Lung (tissue), 11 donors: ENCODE measurements at regions not wholly inside any gene's neighbourhood (a gene's known extent, or its start where the extent isn't known, plus 50 kb on each side); places are given as distances from the start of the nearest gene placed in this dataset.

Experiments
- ATAC-seq: fragments of 200-7000 bp; cut with Tn5 transposase; one replicate; pipeline ENCODE4 v1.9.1; 2020; ENCODE audit warnings: moderate number of reproducible peaks; ENCODE audit not compliant: insufficient read depth, low FRiP score
- DNase-seq, 3 donors: peaks; one replicate each; pipeline ENCODE4 v3.0.0-alpha.2; 2013 to 2017
- H3K27ac ChIP-seq, 2 donors: one replicate each; pipeline ENCODE4 v1.5.1; 2013; ENCODE audit warnings: mild to moderate bottlenecking in 2 of 2, moderate library complexity in 2 of 2, control low read depth in 1 of 2, inconsistent platforms in 1 of 2, low read depth in 1 of 2, low read length in 1 of 2
- H3K27me3 ChIP-seq, 3 donors: one replicate each; pipeline ENCODE4 v1.5.1; 2013; ENCODE audit warnings: low read length in 2 of 3; ENCODE audit not compliant: control insufficient read depth in 3 of 3, insufficient read depth in 3 of 3
- H3K36me3 ChIP-seq, 4 donors: one replicate each; pipeline ENCODE4 v1.5.1; 2013; ENCODE audit warnings: low read length in 4 of 4, mild to moderate bottlenecking in 1 of 4, moderate library complexity in 1 of 4; ENCODE audit not compliant: control insufficient read depth in 4 of 4, insufficient read depth in 4 of 4
- H3K4me1 ChIP-seq, 5 donors: one replicate each; pipeline ENCODE4 v1.5.1; 2013; ENCODE audit warnings: low read length in 5 of 5, mild to moderate bottlenecking in 2 of 5, moderate library complexity in 1 of 5; ENCODE audit not compliant: control insufficient read depth in 5 of 5, insufficient read depth in 5 of 5
- H3K4me3 ChIP-seq: one replicate; pipeline ENCODE4 v1.5.1; 2013; ENCODE audit warnings: mild to moderate bottlenecking, control low read depth, moderate library complexity
- H3K9ac ChIP-seq, 2 donors: one replicate each; pipeline ENCODE4 v1.5.1; 2013; ENCODE audit warnings: low read length in 2 of 2, control low read depth in 1 of 2; ENCODE audit not compliant: insufficient read depth in 1 of 2
- H3K9me3 ChIP-seq, 4 donors: one replicate each; pipeline ENCODE4 v1.5.1; 2013; ENCODE audit warnings: low read length in 3 of 4, mild to moderate bottlenecking in 1 of 4, moderate library complexity in 1 of 4; ENCODE audit not compliant: control insufficient read depth in 4 of 4, insufficient read depth in 3 of 4
- WGBS, 2 donors: extraction: QIAGEN DNeasy Blood & Tissue Kit; methylation state at CpG; one replicate each; pipeline ENCODE4 v1.1.7; 2013; 5-methylcytosine and 5-hydroxymethylcytosine counted together
- TF ChIP-seq, protein P1 (sequence below): IDR thresholded peaks from 2 replicates; pipeline ENCODE4 v1.5.1; 2012; ENCODE audit warnings: mild to moderate bottlenecking; ENCODE audit errors: control extremely low read depth, extremely low read depth
- donor health status: control.
- donor health status: control.
- donor health status: Bipolar disorder and iron deficiency.
- donor health status: healthy.
- donor health status: DM: yes; HTN: yes; CAD: no.

GRCh38 chr13:67402546-67402945, 172.4 kb upstream of the PCDH9 start:
- Histone ChIP-seq H3K36me3 (no peaks in the 10 kb centered on the region), H3K9me3 (peaks cover 0 to 2% (median 0%) of the 10 kb centered on the region in 4 donors), H3K27ac (no peak overlapping the region), H3K4me1 (no peaks in the 10 kb centered on the region), H3K9ac (no peak overlapping the region), H3K4me3 (no peak overlapping the region), H3K27me3 (no peaks in the 10 kb centered on the region)
- ATAC-seq (no peak), DNase-seq (no peak)
- TF ChIP-seq, protein P1, sequence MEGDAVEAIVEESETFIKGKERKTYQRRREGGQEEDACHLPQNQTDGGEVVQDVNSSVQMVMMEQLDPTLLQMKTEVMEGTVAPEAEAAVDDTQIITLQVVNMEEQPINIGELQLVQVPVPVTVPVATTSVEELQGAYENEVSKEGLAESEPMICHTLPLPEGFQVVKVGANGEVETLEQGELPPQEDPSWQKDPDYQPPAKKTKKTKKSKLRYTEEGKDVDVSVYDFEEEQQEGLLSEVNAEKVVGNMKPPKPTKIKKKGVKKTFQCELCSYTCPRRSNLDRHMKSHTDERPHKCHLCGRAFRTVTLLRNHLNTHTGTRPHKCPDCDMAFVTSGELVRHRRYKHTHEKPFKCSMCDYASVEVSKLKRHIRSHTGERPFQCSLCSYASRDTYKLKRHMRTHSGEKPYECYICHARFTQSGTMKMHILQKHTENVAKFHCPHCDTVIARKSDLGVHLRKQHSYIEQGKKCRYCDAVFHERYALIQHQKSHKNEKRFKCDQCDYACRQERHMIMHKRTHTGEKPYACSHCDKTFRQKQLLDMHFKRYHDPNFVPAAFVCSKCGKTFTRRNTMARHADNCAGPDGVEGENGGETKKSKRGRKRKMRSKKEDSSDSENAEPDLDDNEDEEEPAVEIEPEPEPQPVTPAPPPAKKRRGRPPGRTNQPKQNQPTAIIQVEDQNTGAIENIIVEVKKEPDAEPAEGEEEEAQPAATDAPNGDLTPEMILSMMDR: no peak
- 93 to 97% methylated on average over 7 of the region's 7 CpGs for WGBS, 2 donors

DNA sequence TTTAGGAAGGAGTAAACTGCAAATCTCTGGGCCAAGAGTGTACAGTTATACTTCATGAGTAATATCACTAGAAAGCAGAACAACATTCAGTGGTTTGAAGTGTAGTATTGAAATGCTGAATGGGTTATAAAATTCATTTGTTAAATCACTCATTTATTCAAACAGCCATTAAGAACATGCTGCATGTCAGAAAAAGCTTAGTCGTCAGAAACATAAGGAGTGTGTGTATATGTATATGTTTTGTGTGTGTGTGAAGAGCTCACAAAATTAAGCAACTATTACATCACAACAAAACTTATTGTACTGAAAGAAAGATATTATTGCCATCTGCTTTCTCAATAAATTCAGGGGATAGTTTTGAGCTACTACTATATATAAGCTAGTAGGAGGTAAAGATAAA, 165.4 kb upstream of the PCDH9 start:
- no peak overlapping the region for H3K27ac ChIP-seq
- peaks cover 0 to 2% (median 0%) of the 10 kb centered on the region in 4 donors for H3K9me3 ChIP-seq
- DNase-seq (no peak), ATAC-seq (no peak)
- H3K27me3 ChIP-seq: no peaks in the 10 kb centered on the region
- H3K9ac ChIP-seq: no peak overlapping the region
- H3K36me3 ChIP-seq: no peaks in the 10 kb centered on the region
- no peaks in the 10 kb centered on the region for H3K4me1 ChIP-seq
- TF ChIP-seq, protein P1: no peak
- WGBS, 2 donors: 70 to 83% methylated on average over 1 of the region's 1 CpG
- no peak overlapping the region for H3K4me3 ChIP-seq

DNA sequence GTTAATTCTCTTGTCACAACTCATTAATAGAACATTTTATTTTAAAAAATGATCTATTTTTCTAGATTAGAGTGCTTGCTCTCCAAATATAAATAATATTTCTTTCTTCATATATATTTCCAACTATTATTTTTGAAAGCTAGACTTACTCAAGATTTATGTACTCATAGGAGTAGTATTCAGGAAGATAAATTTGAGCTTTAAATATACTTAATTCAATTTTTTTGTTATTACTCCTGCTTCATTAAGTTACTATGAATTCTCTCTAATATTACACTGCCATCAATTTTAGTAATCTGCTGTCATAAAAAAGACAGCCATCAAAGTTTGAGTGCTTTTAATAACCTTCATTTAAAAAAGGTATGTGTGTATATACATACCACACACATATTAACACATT, 161.9 kb upstream of the PCDH9 start:
- Histone ChIP-seq H3K4me3 (no peak overlapping the region), H3K9me3 (no peaks in the 10 kb centered on the region), H3K9ac (no peak overlapping the region), H3K27me3 (no peaks in the 10 kb centered on the region), H3K36me3 (no peaks in the 10 kb centered on the region), H3K4me1 (no peaks in the 10 kb centered on the region), H3K27ac (no peak overlapping the region)
- TF ChIP-seq, protein P1: no peak
- DNase-seq: no peak
- ATAC-seq: no peak

DNA sequence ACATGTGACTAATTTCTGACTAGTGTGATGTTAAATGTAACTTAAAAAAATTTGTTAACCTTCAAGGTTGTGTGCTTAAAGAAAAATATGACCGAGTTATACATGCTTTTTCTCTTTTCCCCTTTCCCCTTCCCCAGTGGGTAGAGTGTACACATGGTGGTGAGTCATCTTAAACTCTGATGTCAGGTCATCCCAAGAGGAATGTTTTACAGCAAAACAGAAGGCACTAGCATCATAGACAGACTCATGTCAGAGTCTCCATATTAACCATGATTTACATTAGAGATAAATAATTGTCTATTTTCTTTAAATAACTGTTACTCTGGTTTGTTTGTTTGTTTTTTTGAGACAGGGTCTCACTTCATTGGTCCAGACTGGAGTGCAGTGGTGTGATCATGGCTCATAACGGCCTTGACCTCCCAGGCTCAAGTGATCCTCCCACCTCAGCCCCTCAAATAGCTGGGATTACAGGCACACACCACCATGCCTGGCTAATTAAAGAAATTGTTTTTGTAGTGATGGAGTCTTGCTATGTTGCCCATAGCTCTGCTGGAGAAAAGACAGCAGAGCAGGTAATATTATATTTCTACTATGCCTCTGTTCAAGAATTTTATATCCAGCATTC, 160.4 kb upstream of the PCDH9 start:
- H3K9ac ChIP-seq: no peak overlapping the region
- DNase-seq (no peak), ATAC-seq (no peak)
- no peaks in the 10 kb centered on the region for H3K36me3 ChIP-seq
- no peaks in the 10 kb centered on the region for H3K4me1 ChIP-seq
- TF ChIP-seq, protein P1: no peak
- 74 to 81% methylated on average over 2 of the region's 2 CpGs for WGBS, 2 donors
- H3K27me3 ChIP-seq: no peaks in the 10 kb centered on the region
- no peaks in the 10 kb centered on the region for H3K9me3 ChIP-seq
- no peak overlapping the region for H3K27ac ChIP-seq
- H3K4me3 ChIP-seq: no peak overlapping the region
